Glomerular endothelial cell (primary cell): ENCODE measurements at regions not wholly inside any gene's neighbourhood (a gene's known extent, or its start where the extent isn't known, plus 50 kb on each side); places are given as distances from the start of the nearest gene placed in this dataset.
"Not testable (repeated sequence)": the region's sequence is repeated elsewhere in the genome, so short reads cannot be mapped to it uniquely, and the experiment has no call there.

Source experiments
- DNase-seq: peaks from one replicate; pipeline ENCODE4 v3.0.0-alpha.2; 2011; ENCODE audit warnings: low read depth, low spot score; ENCODE audit errors: extremely low read depth

- no peak for DNase-seq
These were observed 312.3 kb downstream of the REEP3 start for GRCh38 chr10:63833411-63834060.

GRCh38 chr10:63836666-63837442 lies 315.7 kb downstream of the REEP3 start:
- DNase-seq, result no peak

- DNase-seq, result no peak
These were observed 320.6 kb downstream of the REEP3 start for GRCh38 chr10:63841761-63842160.

GRCh38 chr10:63843107-63843506 lies 321.9 kb downstream of the REEP3 start:
- no peak for DNase-seq

GRCh38 chr10:63848871-63849270 lies 327.7 kb downstream of the REEP3 start:
- DNase-seq, result not testable (repeated sequence)

GRCh38 chr10:63862860-63863259 lies 341.7 kb downstream of the REEP3 start:
- DNase-seq, result no peak

- no peak for DNase-seq
These were observed 344.0 kb downstream of the REEP3 start for GRCh38 chr10:63865210-63865609.

- no peak for DNase-seq
These were observed 345.0 kb downstream of the REEP3 start for GRCh38 chr10:63866075-63866746.

- no peak for DNase-seq
These were observed 345.5 kb downstream of the REEP3 start for GRCh38 chr10:63866747-63867140.

- DNase-seq, result no peak
These were observed 357.2 kb downstream of the REEP3 start for GRCh38 chr10:63878428-63878827.

GRCh38 chr10:63883861-63884260 lies 362.7 kb downstream of the REEP3 start:
- DNase-seq, result no peak

GRCh38 chr10:63884426-63884825 lies 363.2 kb downstream of the REEP3 start:
- DNase-seq, result no peak

- DNase-seq, result no peak
These were observed 364.0 kb downstream of the REEP3 start for GRCh38 chr10:63885156-63885555.

GRCh38 chr10:63886281-63887022 lies 365.3 kb downstream of the REEP3 start:
- DNase-seq, result no peak

- DNase-seq, result no peak
These were observed 365.9 kb downstream of the REEP3 start for GRCh38 chr10:63887023-63887589.

GRCh38 chr10:63887600-63888370 lies 366.6 kb downstream of the REEP3 start:
- no peak for DNase-seq

- no peak for DNase-seq
These were observed 368.6 kb downstream of the REEP3 start for GRCh38 chr10:63889803-63890202.

GRCh38 chr10:63896992-63897391 lies 375.8 kb downstream of the REEP3 start:
- no peak for DNase-seq

GRCh38 chr10:63899673-63900300 lies 378.6 kb downstream of the REEP3 start:
- DNase-seq, result no peak

GRCh38 chr10:63901228-63901627 lies 380.0 kb downstream of the REEP3 start:
- DNase-seq, result no peak
